OCI-LY7 (cell line): ENCODE measurements at regions not wholly inside any gene's neighbourhood (a gene's known extent, or its start where the extent isn't known, plus 50 kb on each side); places are given as distances from the start of the nearest gene placed in this dataset.
A peak's percentile ranks its signal among the peaks of the same experiment; 100 is the strongest.

Experiments used
- BruUV-seq: library from RNA; stranded (reverse); fragments of 400-500 nt; replicated peaks from 2 replicates; lab custom pipeline; 2021; lab: Mats Ljungman, UMichigan
- CTCF ChIA-PET: fragments of 300-600 bp; sonication (Branson Sonifier 250); formaldehyde crosslinking; loops from one replicate; lab custom pipeline; 2022; ENCODE audit warnings: antibody characterized with exemption; ENCODE audit not compliant: unreplicated experiment; lab: Charles Lee
- POLR2A ChIA-PET: fragments of 300-600 bp; sonication (Branson Sonifier 250); formaldehyde crosslinking; loops from one replicate; lab custom pipeline; 2022; ENCODE audit warnings: antibody characterized with exemption; lab: Charles Lee
- DNase-seq: peaks from one replicate; pipeline ENCODE4 v3.0.0-alpha.2; 2015; ENCODE audit warnings: low spot score
- H2AFZ ChIP-seq: fragments of 200-600 bp; sonication (generic), shearing (Covaris generic); 2 replicates; pipeline ENCODE4 v1.6.1; 2014; ENCODE audit warnings: mild to moderate bottlenecking, antibody characterized with exemption, low read length, moderate library complexity
- H3K27ac ChIP-seq: fragments of 200-600 bp; sonication (generic); 2 replicates; pipeline ENCODE4 v1.5.1; 2014; ENCODE audit warnings: mixed run types, low read depth, mild to moderate bottlenecking, moderate library complexity, low read length, inconsistent platforms; ENCODE audit not compliant: poor library complexity, severe bottlenecking
- H3K36me3 ChIP-seq: fragments of 200-600 bp; sonication (generic); 2 replicates; pipeline ENCODE4 v1.6.1; 2014; ENCODE audit warnings: mild to moderate bottlenecking, antibody characterized with exemption, low read length, moderate library complexity, mixed read lengths; ENCODE audit not compliant: insufficient read depth
- H3K4me1 ChIP-seq: fragments of 200-600 bp; sonication (generic); 2 replicates; pipeline ENCODE4 v1.5.1; 2014; ENCODE audit warnings: mild to moderate bottlenecking, low read length; ENCODE audit not compliant: insufficient read depth, poor library complexity, severe bottlenecking
- H3K4me2 ChIP-seq: fragments of 200-600 bp; sonication (generic); 2 replicates; pipeline ENCODE4 v1.6.1; 2014; ENCODE audit warnings: mild to moderate bottlenecking, low read length
- H3K4me3 ChIP-seq: fragments of 200-600 bp; sonication (generic); 2 replicates; pipeline ENCODE4 v1.5.1; 2014; ENCODE audit warnings: mild to moderate bottlenecking, low read depth, low read length; ENCODE audit not compliant: poor library complexity, severe bottlenecking
- H3K79me2 ChIP-seq: fragments of 200-600 bp; sonication (generic); 2 replicates; pipeline ENCODE4 v1.6.1; 2016; ENCODE audit warnings: low read depth, mild to moderate bottlenecking, low read length, moderate library complexity, mixed read lengths; ENCODE audit not compliant: insufficient read depth
- H3K9me2 ChIP-seq: fragments of 200-600 bp; sonication (generic); 2 replicates; pipeline ENCODE4 v1.6.1; 2016; ENCODE audit warnings: mild to moderate bottlenecking, low read length, mixed read lengths; ENCODE audit not compliant: insufficient read depth
- H3K9me3 ChIP-seq: fragments of 200-600 bp; sonication (generic); 2 replicates; pipeline ENCODE4 v1.6.1; 2014; ENCODE audit warnings: mild to moderate bottlenecking, mixed run types, low read length, mixed read lengths
- H4K20me1 ChIP-seq: fragments of 200-600 bp; sonication (generic); 2 replicates; pipeline ENCODE4 v1.6.1; 2014; ENCODE audit warnings: mild to moderate bottlenecking, antibody characterized with exemption, low read length, moderate library complexity, mixed read lengths; ENCODE audit not compliant: insufficient read depth
- CTCF ChIP-seq: fragments of 200-600 bp; sonication (generic); conservative IDR thresholded peaks from 2 replicates; pipeline ENCODE4 v1.5.1; 2014; ENCODE audit warnings: mild to moderate bottlenecking, antibody characterized with exemption, low read length, moderate library complexity, mixed read lengths
- EZH2phosphoT487 ChIP-seq: fragments of 200-600 bp; sonication (generic); IDR thresholded peaks from 2 replicates; pipeline ENCODE4 v1.6.1; 2018; ENCODE audit warnings: low read depth, borderline replicate concordance, mild to moderate bottlenecking, mixed run types, antibody characterized with exemption, low read length, moderate library complexity, mixed read lengths
- intact Hi-C: fragments of 100-400 bp; cut with micrococcal nuclease; formaldehyde crosslinking; loops from one replicate; pipeline ENCODE4 v1.10.0; 2022; ENCODE audit not compliant: unreplicated experiment

- Histone ChIP-seq H3K36me3 (no peaks in the 10 kb centered on the region), H2AFZ (peak overlapping the region; percentile 66; the same call in 1 of the 2 replicates), H3K4me1 (peaks cover 37% of the 10 kb centered on the region), H3K4me2 (peak overlapping the region; percentile 18; the same call in 1 of the 2 replicates), H4K20me1 (no peaks in the 10 kb centered on the region), H3K9me3 (no peaks in the 10 kb centered on the region), H3K27ac (no peak overlapping the region), H3K4me3 (no peak overlapping the region), H3K79me2 (no peaks in the 10 kb centered on the region), H3K9me2 (no peaks in the 10 kb centered on the region)
- POLR2A ChIA-PET, result interaction anchor here (0.6 to 3.4 kb wide), 7 partner anchors 12 to 137 kb away, joined by 3 to 13 read pairs (median 3); no protein-coding TSS in a partner anchor
- BruUV-seq, result no TSS peak
- CTCF ChIA-PET, result interaction anchor here (1.1 kb wide), 1 partner anchor 100 kb away, joined by 3 read pairs; no protein-coding TSS in a partner anchor
- no peak for DNase-seq
- TF ChIP-seq EZH2phosphoT487 (no peak), CTCF (no peak)
- intact Hi-C loops, result no loop called here
Observed at GRCh38 chr2:181374781-181375675, 82.2 kb upstream of the ITGA4 start.

- H3K79me2 ChIP-seq, result no peaks in the 10 kb centered on the region
- H3K27ac ChIP-seq, result no peak overlapping the region
- H3K4me1 ChIP-seq, result peaks cover 32% of the 10 kb centered on the region
- BruUV-seq, result no TSS peak
- H3K9me3 ChIP-seq, result no peaks in the 10 kb centered on the region
- CTCF ChIA-PET, result no interaction called here
- no peaks in the 10 kb centered on the region for H4K20me1 ChIP-seq
- peak overlapping the region; percentile 31; the same call in 1 of the 2 replicates for H2AFZ ChIP-seq
- H3K9me2 ChIP-seq, result no peaks in the 10 kb centered on the region
- TF ChIP-seq EZH2phosphoT487 (no peak), CTCF (no peak)
- DNase-seq, result peak; percentile 29
- peak overlapping the region; percentile 43; the same call in 1 of the 2 replicates for H3K4me2 ChIP-seq
- POLR2A ChIA-PET, result interaction anchor here (0.6 kb wide), 1 partner anchor 24 kb away, joined by 3 read pairs; no protein-coding TSS in a partner anchor
- no peaks in the 10 kb centered on the region for H3K36me3 ChIP-seq
- intact Hi-C loops, result no loop called here
- H3K4me3 ChIP-seq, result no peak overlapping the region
Observed at GRCh38 chr2:181376442-181376841, 80.7 kb upstream of the ITGA4 start.
